Panc1 (cell line): ENCODE measurements at regions not wholly inside any gene's neighbourhood (a gene's known extent, or its start where the extent isn't known, plus 50 kb on each side); places are given as distances from the start of the nearest gene placed in this dataset.
"Not testable (repeated sequence)": the region's sequence is repeated elsewhere in the genome, so short reads cannot be mapped to it uniquely, and the experiment has no call there.

Experiments used
- ATAC-seq: fragments of 200-7000 bp; cut with Tn5 transposase; 2 replicates; pipeline ENCODE4 v1.9.1; 2020; ENCODE audit warnings: mild to moderate bottlenecking, moderate library complexity
- BruUV-seq: library from RNA; stranded (reverse); fragments of 400-500 nt; replicated peaks from 2 replicates; lab custom pipeline; 2021; lab: Mats Ljungman, UMichigan
- CTCF ChIA-PET: fragments of 300-600 bp; sonication (Branson Sonifier 250); formaldehyde crosslinking; loops from one replicate; lab custom pipeline; 2022; ENCODE audit warnings: antibody characterized with exemption; lab: Charles Lee
- POLR2A ChIA-PET: fragments of 300-600 bp; sonication (Branson Sonifier 250); formaldehyde crosslinking; loops from one replicate; lab custom pipeline; 2022; ENCODE audit warnings: antibody characterized with exemption; lab: Charles Lee
- DNase-seq: peaks from one replicate; pipeline ENCODE4 v3.0.0-alpha.2; 2010; ENCODE audit warnings: low read depth, low spot score
- H3K27ac ChIP-seq: 2 replicates; pipeline ENCODE4 v1.5.1; 2011; ENCODE audit warnings: mild to moderate bottlenecking, low read length, inconsistent platforms
- H3K27me3 ChIP-seq: fragments of 200-500 bp; sonication (Bioruptor generic); 2 replicates; pipeline ENCODE4 v1.6.0; 2014; ENCODE audit warnings: low read length, inconsistent platforms; ENCODE audit not compliant: control insufficient read depth, insufficient read depth
- H3K36me3 ChIP-seq: fragments of 200-500 bp; sonication (Bioruptor generic); 2 replicates; pipeline ENCODE4 v1.5.1; 2014; ENCODE audit warnings: inconsistent platforms, mild to moderate bottlenecking, low read length, moderate library complexity; ENCODE audit not compliant: control insufficient read depth, insufficient read depth
- H3K4me1 ChIP-seq: 2 replicates; pipeline ENCODE4 v1.5.1; 2011; ENCODE audit warnings: inconsistent platforms, mild to moderate bottlenecking, low read length, moderate library complexity; ENCODE audit not compliant: control insufficient read depth, insufficient read depth
- H3K4me3 ChIP-seq, 2 experiments: 2 replicates each; pipeline ENCODE4 v1.5.1; 2011 to 2012; ENCODE audit warnings: low read depth in 2 of 2, low read length in 2 of 2, mild to moderate bottlenecking in 2 of 2, inconsistent platforms in 1 of 2, moderate library complexity in 1 of 2
- H3K9me3 ChIP-seq: fragments of 200-500 bp; sonication (Bioruptor generic); 2 replicates; pipeline ENCODE4 v1.5.1; 2014; ENCODE audit warnings: low read depth, mild to moderate bottlenecking, inconsistent platforms, low read length, moderate library complexity; ENCODE audit not compliant: control insufficient read depth, insufficient read depth
- CTCF ChIP-seq: fragments of 450-650 bp; IDR thresholded peaks from 2 replicates; pipeline ENCODE4 v1.5.1; 2017; ENCODE audit warnings: mild to moderate bottlenecking
- POLR2AphosphoS5 ChIP-seq: IDR thresholded peaks from 2 replicates; pipeline ENCODE4 v1.6.1; 2012; ENCODE audit warnings: mild to moderate bottlenecking, low read depth, low read length, moderate library complexity
- REST ChIP-seq, 2 experiments: IDR thresholded peaks; 2 replicates each; pipeline ENCODE4 v1.6.1; 2011 to 2012; ENCODE audit warnings: low read depth in 2 of 2, control low read depth in 1 of 2, low read length in 1 of 2, mild to moderate bottlenecking in 1 of 2, moderate library complexity in 1 of 2; ENCODE audit not compliant: insufficient read depth in 1 of 2
- SIN3A ChIP-seq: IDR thresholded peaks from 2 replicates; pipeline ENCODE4 v1.6.1; 2012; ENCODE audit warnings: low read depth, mild to moderate bottlenecking, low read length, moderate library complexity, borderline replicate concordance; ENCODE audit not compliant: insufficient read depth
- TCF7L2 ChIP-seq: IDR thresholded peaks from 2 replicates; pipeline ENCODE4 v1.6.1; 2011; ENCODE audit warnings: mild to moderate bottlenecking, low read depth, low read length, inconsistent platforms
- in situ Hi-C: cut with HindIII; loops from 2 replicates; pipeline ENCODE4 v1.10.0; 2016; ENCODE audit warnings: low sequenced_read_pairs, low pct_unique_long_range_greater_than_20kb
- intact Hi-C: fragments of 100-400 bp; cut with micrococcal nuclease; formaldehyde crosslinking; loops from one replicate; pipeline ENCODE4 v1.10.0; 2022; ENCODE audit not compliant: unreplicated experiment

- CTCF ChIA-PET: no interaction called here
- Histone ChIP-seq H3K4me1 (peaks cover 6% of the 10 kb centered on the region; the same call in 1 of the 2 replicates), H3K9me3 (no peaks in the 10 kb centered on the region), H3K27ac (no peak overlapping the region; the same call in 1 of the 2 replicates), H3K27me3 (no peaks in the 10 kb centered on the region), H3K4me3 (no peak overlapping the region), H3K36me3 (no peaks in the 10 kb centered on the region)
- TF ChIP-seq SIN3A (no peak), POLR2AphosphoS5 (no peak), TCF7L2 (no peak), REST (IDR thresholded peaks at IDR 0.05; ENCODE audit: insufficient read depth in 1 of 2, low read depth in 2 of 2, low read length in 1 of 2) (no peak), CTCF (no peak)
- no TSS peak for BruUV-seq
- DNase-seq (no peak), ATAC-seq (no peak)
- POLR2A ChIA-PET: no interaction called here
- intact Hi-C loops (no loop called here), in situ Hi-C loops (no loop called here)
Observed at GRCh38 chr6:105676857-105677256, 274.0 kb upstream of the PREP start.

GRCh38 chr6:105675715-105676397 lies 273.0 kb upstream of the PREP start:
- TF ChIP-seq TCF7L2 (peak; percentile 76; the same call in 1 of the 2 replicates), POLR2AphosphoS5 (no peak)
- Histone ChIP-seq H3K4me1 (peaks cover 6% of the 10 kb centered on the region; the same call in 1 of the 2 replicates), H3K9me3 (no peaks in the 10 kb centered on the region), H3K36me3 (no peaks in the 10 kb centered on the region), H3K27me3 (no peaks in the 10 kb centered on the region), H3K27ac (peak overlapping the region; percentile 11; the same call in 1 of the 2 replicates), H3K4me3 (no peak overlapping the region)
- peak; percentile 97 for ATAC-seq
- POLR2A ChIA-PET: interaction anchor here (0.6 to 0.7 kb wide), 3 partner anchors 13 to 191 kb away, joined by 3 to 5 read pairs (median 4); no protein-coding TSS in a partner anchor
- in situ Hi-C loops (no loop called here), intact Hi-C loops (no loop called here)
- no TSS peak for BruUV-seq
- DNase-seq: peak; percentile 36
- CTCF ChIA-PET: interaction anchor here (0.5 kb wide), 1 partner anchor 125 kb away, joined by 7 read pairs; no protein-coding TSS in a partner anchor

GRCh38 chr6:105672856-105673538 lies 270.1 kb upstream of the PREP start:
- BruUV-seq: not testable (repeated sequence)

More at GRCh38 chr6:105672856-105673538, 270.1 kb upstream of the PREP start:
- ATAC-seq, DNase-seq, POLR2A ChIA-PET, H3K36me3 ChIP-seq, H3K9me3 ChIP-seq, intact Hi-C loops, H3K27ac ChIP-seq, H3K27me3 ChIP-seq, H3K4me1 ChIP-seq, in situ Hi-C loops, H3K4me3 ChIP-seq: not testable (repeated sequence)
- CTCF ChIA-PET: interaction anchor here (0.7 kb wide), 1 partner anchor 89 kb away, joined by 3 read pairs; no protein-coding TSS in a partner anchor
